ENCODE measurements at regions not wholly inside any gene's neighbourhood (a gene's known extent, or its start where the extent isn't known, plus 50 kb on each side); places are given as distances from the start of the nearest gene placed in this dataset. TPM values are rescaled to one million over a fixed set of nuclear protein-coding genes. Genes with fewer than 3 reads are reported as not detected.

Small RNAs in the stretch of these regions (small RNA-seq; reads per million reads assigned to genes)
- not detected for gene RF00019 (ENCODE audit: insufficient read depth)
